DMS53 (cell line): ENCODE measurements at regions not wholly inside any gene's neighbourhood (a gene's known extent, or its start where the extent isn't known, plus 50 kb on each side); places are given as distances from the start of the nearest gene placed in this dataset.

Experiments used
- DNase-seq: peaks from one replicate; lab custom pipeline; 2025; lab: John Stamatoyannopoulos, UW

GRCh38 chr16:65896448-65897153 lies 469.9 kb upstream of the CDH5 start:
- DNase-seq: no peak

DNA sequence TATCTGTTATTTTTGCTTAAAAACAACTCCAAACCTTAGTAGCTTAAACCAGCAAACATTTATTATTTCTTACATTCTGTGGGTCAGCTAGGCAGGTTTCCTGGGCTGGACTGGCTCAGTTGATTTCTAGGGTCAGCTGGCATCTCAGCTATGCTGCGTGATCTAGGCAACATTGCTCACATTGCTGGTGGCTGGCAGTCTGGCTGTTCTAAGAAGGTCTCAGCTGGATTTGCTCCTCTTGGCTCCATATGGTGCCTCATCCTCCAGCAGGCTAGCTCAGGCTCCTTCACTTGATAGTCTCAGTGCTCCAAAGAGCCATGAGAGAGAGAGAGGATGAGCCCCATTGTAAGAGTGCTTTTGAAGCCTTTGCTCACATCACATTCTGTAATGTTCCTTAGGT lies 470.6 kb upstream of the CDH5 start:
- DNase-seq: no peak

DNA sequence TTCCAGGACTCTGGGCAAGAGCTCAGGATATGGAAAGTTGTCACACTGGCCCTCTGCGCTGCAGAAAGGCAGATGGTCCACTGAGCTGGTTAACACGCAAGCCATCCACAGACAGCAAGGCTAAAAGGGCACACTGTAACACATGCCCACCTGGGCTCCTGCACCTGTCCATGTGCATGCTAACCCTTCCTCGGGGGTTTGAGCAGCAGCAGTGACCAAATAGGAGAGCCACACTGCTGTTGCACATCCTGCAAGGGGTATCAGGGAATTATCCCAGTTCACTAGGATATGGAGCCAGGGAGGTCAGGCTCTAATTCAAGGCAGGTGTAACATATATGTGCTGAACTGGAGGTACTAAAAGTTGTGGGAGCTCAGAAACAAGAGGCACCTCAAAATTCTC lies 471.0 kb upstream of the CDH5 start:
- DNase-seq: no peak

GRCh38 chr16:65890203-65890602 lies 476.3 kb upstream of the CDH5 start:
- no peak for DNase-seq

GRCh38 chr16:65889533-65889966 lies 476.9 kb upstream of the CDH5 start:
- no peak for DNase-seq

DNA sequence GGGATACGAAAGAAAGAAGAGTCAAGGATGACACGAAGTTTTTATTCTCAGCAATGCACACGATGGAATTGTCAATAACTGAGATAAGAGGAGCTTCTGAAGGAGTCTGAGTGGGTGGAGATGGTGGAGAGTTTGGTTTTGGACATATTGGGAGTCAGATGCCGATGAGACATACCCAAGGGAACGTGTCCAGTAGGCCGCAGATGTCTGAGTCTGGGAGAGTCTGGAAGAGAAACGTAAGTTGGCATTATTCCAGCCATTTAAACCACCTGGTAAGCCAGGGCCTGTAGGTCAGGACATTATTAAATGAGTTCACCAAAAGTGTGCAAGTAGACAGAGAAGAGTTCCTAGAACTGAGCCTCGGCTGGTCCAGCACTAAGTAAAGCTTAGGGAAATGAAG lies 478.3 kb upstream of the CDH5 start:
- no peak for DNase-seq

GRCh38 chr16:65884018-65884417 lies 482.5 kb upstream of the CDH5 start:
- no peak for DNase-seq

DNA sequence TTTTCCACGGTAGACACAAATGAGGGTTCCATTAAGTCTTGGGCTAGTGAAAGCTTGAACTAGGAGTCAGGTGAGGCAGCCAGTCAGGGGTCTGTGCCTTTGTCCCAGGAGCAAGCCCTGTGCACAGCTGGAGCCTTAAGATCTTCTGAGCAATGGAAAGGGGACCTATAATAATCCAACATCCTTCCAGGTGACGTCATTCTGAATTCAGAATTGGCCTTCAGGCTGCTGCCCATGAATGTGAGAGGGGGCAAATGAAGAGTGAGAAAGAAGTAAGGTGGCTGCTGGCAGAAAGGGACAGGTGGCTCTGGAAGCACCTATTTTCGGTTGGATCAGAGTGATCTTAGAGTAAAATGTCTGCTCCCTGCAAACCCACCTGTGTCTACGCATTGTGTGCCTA lies 488.1 kb upstream of the CDH5 start:
- DNase-seq: no peak

GRCh38 chr16:65876624-65877023 lies 489.9 kb upstream of the CDH5 start:
- DNase-seq: no peak

DNA sequence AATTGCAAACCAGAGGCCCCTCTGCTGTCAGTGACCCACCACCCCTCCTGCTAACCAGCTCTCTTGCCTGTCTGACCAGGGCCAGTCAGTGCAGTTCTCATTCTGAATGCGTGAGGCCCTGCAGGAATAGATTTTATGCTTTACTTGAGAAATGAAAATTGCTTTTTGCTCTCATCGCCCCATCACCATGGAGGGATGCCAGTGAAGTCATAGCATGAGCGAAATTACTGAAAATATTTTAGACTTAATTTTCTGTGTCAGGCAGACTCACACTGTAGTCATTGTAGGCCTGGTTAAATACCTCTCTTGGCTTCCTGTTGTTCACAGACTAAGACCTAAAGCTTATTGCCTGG lies 490.5 kb upstream of the CDH5 start:
- no peak for DNase-seq

GRCh38 chr16:65875381-65876055 lies 491.0 kb upstream of the CDH5 start:
- DNase-seq: no peak

DNA sequence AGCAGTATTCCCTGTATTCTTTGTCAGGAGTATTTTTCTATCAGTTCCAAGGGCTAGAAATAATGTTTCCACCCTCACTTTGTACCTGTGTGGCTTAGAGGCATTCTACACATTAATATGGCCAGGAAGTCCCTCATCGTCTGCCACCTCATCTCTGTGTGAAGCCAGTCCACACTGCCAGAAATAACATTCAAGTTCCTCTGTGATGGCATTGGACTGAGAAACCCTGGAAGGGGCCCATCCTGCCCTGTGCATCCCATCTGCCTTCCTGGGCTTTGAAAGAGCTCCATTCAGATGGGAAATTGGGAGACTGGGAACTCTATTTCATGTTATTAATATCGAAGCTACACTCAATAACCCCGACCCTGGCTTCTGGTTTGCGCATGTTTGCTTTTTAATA lies 497.2 kb upstream of the CDH5 start:
- DNase-seq: no peak

- no peak for DNase-seq
Observed at GRCh38 chr16:65867276-65867960, 499.1 kb upstream of the CDH5 start.

GRCh38 chr16:65863236-65863635 lies 503.3 kb upstream of the CDH5 start:
- no peak for DNase-seq

- DNase-seq: no peak
Observed at GRCh38 chr16:65861131-65861731, 505.3 kb upstream of the CDH5 start.

- DNase-seq: no peak
Observed at GRCh38 chr16:65855171-65856145, 511.0 kb upstream of the CDH5 start.

DNA sequence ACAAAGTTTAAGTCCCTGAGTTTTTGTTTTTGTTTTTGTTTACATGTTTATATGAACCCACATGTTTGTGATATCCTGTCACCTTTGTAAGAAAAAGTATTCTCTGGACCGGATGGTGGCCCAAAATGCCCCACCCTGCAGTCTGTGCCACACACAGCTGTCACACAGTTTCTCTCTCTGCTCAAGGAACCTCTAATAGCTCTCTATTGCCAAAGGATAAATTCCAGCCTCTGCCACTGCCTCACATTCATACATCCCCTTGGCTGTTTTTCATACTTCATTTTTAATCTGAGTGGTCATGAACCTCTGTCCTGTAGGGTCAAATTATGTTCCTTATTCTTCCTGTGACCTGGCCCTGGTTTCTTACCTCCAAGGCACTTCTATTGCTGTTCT lies 520.3 kb upstream of the CDH5 start:
- no peak for DNase-seq

DNA sequence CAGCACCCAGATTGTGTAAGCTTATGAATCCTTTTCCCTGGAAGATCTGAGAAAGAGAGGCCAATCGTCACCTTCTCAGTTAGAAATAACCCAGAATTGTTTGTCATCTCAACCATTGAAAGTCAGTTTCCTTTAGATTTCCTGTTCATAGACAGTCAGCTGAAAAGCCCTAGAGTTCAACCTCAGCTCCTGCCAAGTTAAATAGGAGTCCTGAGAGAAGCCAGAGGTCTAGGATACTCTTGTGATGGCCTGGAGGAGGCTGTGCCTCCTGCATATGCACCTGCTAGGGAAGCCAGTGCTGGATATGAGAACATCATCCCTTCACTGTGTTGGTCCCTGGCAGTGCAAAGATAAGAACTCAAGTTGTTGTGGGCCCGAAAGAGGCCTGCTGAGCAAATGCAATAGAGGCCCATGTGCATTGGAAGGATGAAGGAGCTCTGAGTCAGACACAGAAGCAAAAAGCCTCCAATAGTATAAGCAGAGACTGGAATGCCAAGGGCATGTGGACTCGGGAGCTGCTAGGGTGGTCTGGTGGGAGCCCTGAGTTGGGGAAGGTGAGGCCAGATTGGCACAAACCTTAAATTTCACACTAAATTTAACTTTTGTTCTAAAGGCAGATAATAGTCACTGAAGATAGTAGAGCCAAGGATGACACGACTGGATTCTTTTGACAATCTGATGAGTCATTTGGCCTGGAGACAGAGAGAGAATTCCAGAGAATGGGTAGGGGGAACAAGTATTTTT lies 520.9 kb upstream of the CDH5 start:
- no peak for DNase-seq

DNA sequence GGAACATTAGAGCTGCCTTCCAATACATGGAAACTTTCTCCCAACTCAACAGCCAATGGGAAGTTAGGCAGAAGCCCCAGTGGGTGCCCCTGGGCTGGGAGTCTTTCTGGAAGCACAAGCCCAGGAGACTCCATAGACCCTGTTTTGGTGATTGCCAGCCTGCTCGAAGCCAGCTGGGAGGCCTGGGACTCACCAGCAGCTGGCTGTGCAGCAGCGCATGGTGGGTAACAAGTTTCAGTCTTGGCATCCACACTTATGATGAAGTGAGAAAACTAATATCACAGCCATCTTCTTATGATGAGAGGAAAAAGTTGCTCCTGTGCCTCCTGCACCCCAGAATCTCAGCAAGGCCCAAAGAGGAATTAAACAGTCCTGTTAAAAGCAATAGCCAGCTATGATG lies 522.5 kb upstream of the CDH5 start:
- DNase-seq: no peak

DNA sequence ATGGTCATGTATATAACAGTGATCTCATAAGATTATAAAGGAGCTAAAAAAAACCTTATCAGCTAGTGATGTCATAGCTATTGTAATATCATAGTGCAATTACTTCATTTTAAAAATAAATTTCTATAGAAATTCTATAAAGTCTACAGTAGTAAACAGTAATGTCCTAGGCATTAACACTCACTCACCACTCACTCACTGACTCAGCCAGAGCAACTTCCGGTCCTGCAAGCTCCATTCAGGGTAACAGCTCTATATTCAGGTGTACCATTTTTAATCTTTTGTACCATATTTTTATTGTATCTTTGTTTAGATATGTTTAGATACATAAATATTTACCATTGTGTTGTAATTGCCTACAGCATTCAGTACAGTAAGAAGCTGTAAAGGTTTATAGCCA lies 524.4 kb upstream of the CDH5 start:
- no peak for DNase-seq

GRCh38 chr16:65838001-65838400 lies 528.5 kb upstream of the CDH5 start:
- no peak for DNase-seq
